HG02623 (cell line): ENCODE measurements at regions not wholly inside any gene's neighbourhood (a gene's known extent, or its start where the extent isn't known, plus 50 kb on each side); places are given as distances from the start of the nearest gene placed in this dataset.

ENCODE experiments used
- ATAC-seq: cut with Tn5 transposase; IDR thresholded peaks from one replicate; pipeline ENCODE4 v1.9.1; 2021; ENCODE audit warnings: moderate library complexity; ENCODE audit not compliant: unreplicated experiment

GRCh38 chr15:97141871-97142270 lies 811.4 kb downstream of the NR2F2 start:
- ATAC-seq: no peak

- ATAC-seq: no peak
Observed at GRCh38 chr15:97143592-97144376, 813.3 kb downstream of the NR2F2 start.

GRCh38 chr15:97144377-97144711 lies 813.8 kb downstream of the NR2F2 start:
- ATAC-seq: no peak

- ATAC-seq: no peak
Observed at GRCh38 chr15:97146929-97147870, 813.3 kb upstream of the ARRDC4 start.

GRCh38 chr15:97153356-97153965 lies 807.0 kb upstream of the ARRDC4 start:
- ATAC-seq: no peak

- no peak for ATAC-seq
Observed at GRCh38 chr15:97156739-97157265, 803.7 kb upstream of the ARRDC4 start.

- no peak for ATAC-seq
Observed at GRCh38 chr15:97162805-97163495, 797.6 kb upstream of the ARRDC4 start.

GRCh38 chr15:97165205-97165604 lies 795.3 kb upstream of the ARRDC4 start:
- no peak for ATAC-seq

GRCh38 chr15:97168704-97169475 lies 791.6 kb upstream of the ARRDC4 start:
- ATAC-seq: no peak

- ATAC-seq: no peak
Observed at GRCh38 chr15:97171556-97171955, 788.9 kb upstream of the ARRDC4 start.

- no peak for ATAC-seq
Observed at GRCh38 chr15:97174886-97175540, 785.5 kb upstream of the ARRDC4 start.

- ATAC-seq: no peak
Observed at GRCh38 chr15:97177151-97177577, 783.3 kb upstream of the ARRDC4 start.

- no peak for ATAC-seq
Observed at GRCh38 chr15:97182581-97182980, 777.9 kb upstream of the ARRDC4 start.

- ATAC-seq: no peak
Observed at GRCh38 chr15:97189162-97189780, 771.2 kb upstream of the ARRDC4 start.

- no peak for ATAC-seq
Observed at GRCh38 chr15:97194750-97195149, 765.8 kb upstream of the ARRDC4 start.

GRCh38 chr15:97196048-97197014 lies 764.2 kb upstream of the ARRDC4 start:
- ATAC-seq: no peak

GRCh38 chr15:97199393-97200051 lies 761.0 kb upstream of the ARRDC4 start:
- no peak for ATAC-seq
